K562 (cell line): ENCODE measurements at regions not wholly inside any gene's neighbourhood (a gene's known extent, or its start where the extent isn't known, plus 50 kb on each side); places are given as distances from the start of the nearest gene placed in this dataset.

Experiments used
- BCOR ChIP-seq: fragments of 450-650 bp; IDR thresholded peaks from 2 replicates; pipeline ENCODE4 v1.6.1; 2016
- CLOCK ChIP-seq: fragments of 250-450 bp; sonication (Bioruptor Pico); IDR thresholded peaks from 2 replicates; pipeline ENCODE4 v1.4.0; 2020; ENCODE audit warnings: mild to moderate bottlenecking, moderate library complexity, borderline replicate concordance
- PRDM10 ChIP-seq: fragments of 450-650 bp; IDR thresholded peaks from 2 replicates; pipeline ENCODE4 v1.6.1; 2018; ENCODE audit not compliant: partially characterized antibody
- RBM22 ChIP-seq: fragments of 200-400 bp; formaldehyde crosslinking; IDR thresholded peaks from 2 replicates; pipeline ENCODE4 v1.6.1; 2018; ENCODE audit warnings: low read length, low read depth; ENCODE audit not compliant: poor library complexity, severe bottlenecking
- TF ChIP-seq, protein P1 (sequence below): fragments of 450-650 bp; formaldehyde crosslinking; IDR thresholded peaks from 2 replicates; pipeline ENCODE4 v1.4.0; 2020; ENCODE audit warnings: mild to moderate bottlenecking, moderate library complexity

- TF ChIP-seq, protein P1, sequence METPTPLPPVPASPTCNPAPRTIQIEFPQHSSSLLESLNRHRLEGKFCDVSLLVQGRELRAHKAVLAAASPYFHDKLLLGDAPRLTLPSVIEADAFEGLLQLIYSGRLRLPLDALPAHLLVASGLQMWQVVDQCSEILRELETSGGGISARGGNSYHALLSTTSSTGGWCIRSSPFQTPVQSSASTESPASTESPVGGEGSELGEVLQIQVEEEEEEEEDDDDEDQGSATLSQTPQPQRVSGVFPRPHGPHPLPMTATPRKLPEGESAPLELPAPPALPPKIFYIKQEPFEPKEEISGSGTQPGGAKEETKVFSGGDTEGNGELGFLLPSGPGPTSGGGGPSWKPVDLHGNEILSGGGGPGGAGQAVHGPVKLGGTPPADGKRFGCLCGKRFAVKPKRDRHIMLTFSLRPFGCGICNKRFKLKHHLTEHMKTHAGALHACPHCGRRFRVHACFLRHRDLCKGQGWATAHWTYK (CRISPR knock-in tag), result no peak
- no peak for TF ChIP-seq CLOCK (CRISPR knock-in tag)
- no peak for TF ChIP-seq RBM22
- no peak for TF ChIP-seq PRDM10
- no peak for TF ChIP-seq BCOR
These were observed 255.1 kb downstream of the XPNPEP1 start (continued) for GRCh38 chr10:109668154-109668665.
